Endothelial cell of hepatic sinusoid (primary cell): ENCODE measurements at regions not wholly inside any gene's neighbourhood (a gene's known extent, or its start where the extent isn't known, plus 50 kb on each side); places are given as distances from the start of the nearest gene placed in this dataset.
"Not testable (repeated sequence)": the region's sequence is repeated elsewhere in the genome, so short reads cannot be mapped to it uniquely, and the experiment has no call there.

Experiments used
- in situ Hi-C: cut with HindIII; loops from 2 replicates; pipeline ENCODE4 v1.10.0; 2017; ENCODE audit warnings: low sequenced_read_pairs

- in situ Hi-C loops: no loop called here
Observed at GRCh38 chr5:37979559-37979958, 139.7 kb upstream of the GDNF start.

- in situ Hi-C loops: no loop called here
Observed at GRCh38 chr5:37975531-37975930, 135.7 kb upstream of the GDNF start.

GRCh38 chr5:37971483-37972024 is 131.7 kb upstream of the GDNF start:
- in situ Hi-C loops: no loop called here

GRCh38 chr5:37966871-37967270 is 127.0 kb upstream of the GDNF start:
- in situ Hi-C loops: no loop called here

GRCh38 chr5:37966291-37966690 is 126.5 kb upstream of the GDNF start:
- in situ Hi-C loops: no loop called here

GRCh38 chr5:37962389-37962788 is 122.5 kb upstream of the GDNF start:
- in situ Hi-C loops: no loop called here

GRCh38 chr5:37957218-37957617 is 117.4 kb upstream of the GDNF start:
- in situ Hi-C loops: no loop called here

GRCh38 chr5:37955748-37956147 is 115.9 kb upstream of the GDNF start:
- in situ Hi-C loops: no loop called here

- in situ Hi-C loops: no loop called here
Observed at GRCh38 chr5:37954561-37954960, 114.7 kb upstream of the GDNF start.

- in situ Hi-C loops: no loop called here
Observed at GRCh38 chr5:37951946-37952721, 112.3 kb upstream of the GDNF start.

- in situ Hi-C loops: no loop called here
Observed at GRCh38 chr5:37950436-37950835, 110.6 kb upstream of the GDNF start.

GRCh38 chr5:37945446-37945845 is 105.6 kb upstream of the GDNF start:
- in situ Hi-C loops: no loop called here

GRCh38 chr5:37943136-37943535 is 103.3 kb upstream of the GDNF start:
- in situ Hi-C loops: not testable (repeated sequence)

- in situ Hi-C loops: no loop called here
Observed at GRCh38 chr5:37940931-37941623, 101.2 kb upstream of the GDNF start.

- in situ Hi-C loops: no loop called here
Observed at GRCh38 chr5:37938861-37939260, 99.0 kb upstream of the GDNF start.

- in situ Hi-C loops: no loop called here
Observed at GRCh38 chr5:37938076-37938852, 98.4 kb upstream of the GDNF start.

GRCh38 chr5:37936091-37936490 is 96.2 kb upstream of the GDNF start:
- in situ Hi-C loops: no loop called here

- in situ Hi-C loops: no loop called here
Observed at GRCh38 chr5:37933576-37933975, 93.7 kb upstream of the GDNF start.

- in situ Hi-C loops: no loop called here
Observed at GRCh38 chr5:37932450-37932849, 92.6 kb upstream of the GDNF start.

GRCh38 chr5:37931541-37931940 is 91.7 kb upstream of the GDNF start:
- in situ Hi-C loops: no loop called here

- in situ Hi-C loops: no loop called here
Observed at GRCh38 chr5:37930350-37930749, 90.5 kb upstream of the GDNF start.
